ENCODE measurements at regions not wholly inside any gene's neighbourhood (a gene's known extent, or its start where the extent isn't known, plus 50 kb on each side); places are given as distances from the start of the nearest gene placed in this dataset.
"Not testable (repeated sequence)": the region's sequence is repeated elsewhere in the genome, so short reads cannot be mapped to it uniquely, and the experiment has no call there.

GRCh38 chr7:34222316-34222715 lies 317.0 kb downstream of the BMPER start:
- no peak for DNase-seq (ENCODE audit: low read depth)
- no peak for TF ChIP-seq CTCF (conservative IDR thresholded peaks at IDR 0.05; ENCODE audit: control insufficient read depth, insufficient read depth, low read depth, low read length)
- no peak overlapping the region for H3K4me3 ChIP-seq (ENCODE audit: control insufficient read depth, low read depth, low read length)

- no peak for TF ChIP-seq CTCF (conservative IDR thresholded peaks at IDR 0.05; ENCODE audit: control insufficient read depth, insufficient read depth, low read depth, low read length)
- H3K4me3 ChIP-seq (ENCODE audit: control insufficient read depth, low read depth, low read length) = no peak overlapping the region
- DNase-seq (ENCODE audit: low read depth) = no peak
These were observed 317.4 kb downstream of the BMPER start for GRCh38 chr7:34222722-34223121.

GRCh38 chr7:34224281-34224680 lies 318.9 kb downstream of the BMPER start:
- no peak for DNase-seq (ENCODE audit: low read depth)
- no peak overlapping the region for H3K4me3 ChIP-seq (ENCODE audit: control insufficient read depth, low read depth, low read length)
- TF ChIP-seq CTCF (conservative IDR thresholded peaks at IDR 0.05; ENCODE audit: control insufficient read depth, insufficient read depth, low read depth, low read length) = no peak

- H3K4me3 ChIP-seq (ENCODE audit: control insufficient read depth, low read depth, low read length) = no peak overlapping the region
- TF ChIP-seq CTCF (conservative IDR thresholded peaks at IDR 0.05; ENCODE audit: control insufficient read depth, insufficient read depth, low read depth, low read length) = no peak
- DNase-seq (ENCODE audit: low read depth) = no peak
These were observed 319.9 kb downstream of the BMPER start for GRCh38 chr7:34225193-34225592.

DNA sequence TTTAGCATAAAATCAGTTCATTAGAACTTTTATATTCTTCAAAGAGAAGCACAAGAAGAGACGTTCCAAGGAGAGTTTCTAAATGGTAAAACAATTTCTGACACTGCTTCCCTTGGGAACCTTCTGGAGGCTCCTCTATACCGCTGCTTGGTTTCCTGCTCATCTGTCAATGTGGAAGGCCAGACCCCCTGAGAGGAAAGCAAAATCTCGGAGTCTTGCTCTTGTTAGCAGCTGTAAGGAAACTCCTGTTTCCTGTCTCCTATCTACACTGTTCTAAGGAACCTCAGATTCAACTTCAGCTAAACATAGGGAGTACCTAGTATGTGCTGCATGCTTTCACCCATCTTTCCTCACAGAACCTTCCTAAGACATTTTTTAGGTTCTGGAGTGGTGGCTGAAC lies 322.2 kb downstream of the BMPER start:
- no peak overlapping the region for H3K4me3 ChIP-seq (ENCODE audit: control insufficient read depth, low read depth, low read length)
- no peak for TF ChIP-seq CTCF (conservative IDR thresholded peaks at IDR 0.05; ENCODE audit: control insufficient read depth, insufficient read depth, low read depth, low read length)
- DNase-seq (ENCODE audit: low read depth) = no peak

GRCh38 chr7:34235101-34235500 lies 329.8 kb downstream of the BMPER start:
- not testable (repeated sequence) for DNase-seq (ENCODE audit: low read depth); H3K4me3 ChIP-seq (ENCODE audit: control insufficient read depth, low read depth, low read length)

- no peak overlapping the region for H3K4me3 ChIP-seq (ENCODE audit: control insufficient read depth, low read depth, low read length)
- DNase-seq (ENCODE audit: low read depth) = no peak
- no peak for TF ChIP-seq CTCF (conservative IDR thresholded peaks at IDR 0.05; ENCODE audit: control insufficient read depth, insufficient read depth, low read depth, low read length)
These were observed 330.7 kb downstream of the BMPER start for GRCh38 chr7:34236057-34236456.

Data from fibroblast of mammary gland (primary cell).